NCI-H226 (cell line): ENCODE measurements at regions not wholly inside any gene's neighbourhood (a gene's known extent, or its start where the extent isn't known, plus 50 kb on each side); places are given as distances from the start of the nearest gene placed in this dataset.
"Not testable (repeated sequence)": the region's sequence is repeated elsewhere in the genome, so short reads cannot be mapped to it uniquely, and the experiment has no call there.

Experiments
- DNase-seq: peaks from one replicate; pipeline ENCODE4 v3.0.0-alpha.2; 2015

- no peak for DNase-seq
Observed at GRCh38 chr4:62627671-62628070, 1427.5 kb downstream of the ADGRL3 start.

GRCh38 chr4:62627141-62627540 lies 1427.0 kb downstream of the ADGRL3 start:
- no peak for DNase-seq

GRCh38 chr4:62622089-62622488 lies 1422.0 kb downstream of the ADGRL3 start:
- no peak for DNase-seq

- DNase-seq = no peak
Observed at GRCh38 chr4:62619971-62620370, 1419.8 kb downstream of the ADGRL3 start.

- DNase-seq = no peak
Observed at GRCh38 chr4:62618042-62618441, 1417.9 kb downstream of the ADGRL3 start.

- DNase-seq = no peak
Observed at GRCh38 chr4:62601737-62602136, 1401.6 kb downstream of the ADGRL3 start.

GRCh38 chr4:62595265-62595664 lies 1395.1 kb downstream of the ADGRL3 start:
- not testable (repeated sequence) for DNase-seq

GRCh38 chr4:62591756-62592155 lies 1391.6 kb downstream of the ADGRL3 start:
- DNase-seq = no peak

- no peak for DNase-seq
Observed at GRCh38 chr4:62588671-62589070, 1388.5 kb downstream of the ADGRL3 start.

- DNase-seq = no peak
Observed at GRCh38 chr4:62571494-62571893, 1371.4 kb downstream of the ADGRL3 start.

- DNase-seq = no peak
Observed at GRCh38 chr4:62560858-62561257, 1360.7 kb downstream of the ADGRL3 start.

GRCh38 chr4:62550121-62550520 lies 1350.0 kb downstream of the ADGRL3 start:
- DNase-seq = no peak

GRCh38 chr4:62549601-62550000 lies 1349.5 kb downstream of the ADGRL3 start:
- no peak for DNase-seq

GRCh38 chr4:62548765-62549164 lies 1348.6 kb downstream of the ADGRL3 start:
- no peak for DNase-seq

- no peak for DNase-seq
Observed at GRCh38 chr4:62548108-62548524, 1348.0 kb downstream of the ADGRL3 start.

- peak; percentile 51 for DNase-seq
Observed at GRCh38 chr4:62544428-62544827, 1344.3 kb downstream of the ADGRL3 start.

- DNase-seq = no peak
Observed at GRCh38 chr4:62543002-62543401, 1342.9 kb downstream of the ADGRL3 start.

- no peak for DNase-seq
Observed at GRCh38 chr4:62533573-62533972, 1333.4 kb downstream of the ADGRL3 start.

- DNase-seq = no peak
Observed at GRCh38 chr4:62531731-62532130, 1331.6 kb downstream of the ADGRL3 start.

GRCh38 chr4:62531264-62531663 lies 1331.1 kb downstream of the ADGRL3 start:
- no peak for DNase-seq

GRCh38 chr4:62528874-62529273 lies 1328.7 kb downstream of the ADGRL3 start:
- DNase-seq = peak; percentile 34

- DNase-seq = no peak
Observed at GRCh38 chr4:62526671-62527070, 1326.5 kb downstream of the ADGRL3 start.

GRCh38 chr4:62523256-62523655 lies 1323.1 kb downstream of the ADGRL3 start:
- DNase-seq = no peak

- no peak for DNase-seq
Observed at GRCh38 chr4:62522273-62522672, 1322.1 kb downstream of the ADGRL3 start.

- DNase-seq = peak; percentile 46
Observed at GRCh38 chr4:62517716-62518115, 1317.6 kb downstream of the ADGRL3 start.

GRCh38 chr4:62513306-62513705 lies 1313.2 kb downstream of the ADGRL3 start:
- no peak for DNase-seq
